Transverse colon (tissue), 3 donors: ENCODE measurements at regions not wholly inside any gene's neighbourhood (a gene's known extent, or its start where the extent isn't known, plus 50 kb on each side); places are given as distances from the start of the nearest gene placed in this dataset.

Experiments
- CTCF ChIP-seq, 5 experiments: fragments of 200-600 bp in 3 of 5; fragments of 450-650 bp in 2 of 5; sonication (generic) in 3 of 5; IDR thresholded peaks; 1 replicate in 2 of 5; 2 replicates in 3 of 5; pipeline ENCODE4 v1.5.1; 2016 to 2017; ENCODE audit warnings: antibody characterized with exemption in 5 of 5, inconsistent platforms in 3 of 5, mild to moderate bottlenecking in 2 of 5, moderate library complexity in 1 of 5
- POLR2A ChIP-seq: fragments of 450-650 bp; IDR thresholded peaks from one replicate; pipeline ENCODE4 v1.6.1; 2016; ENCODE audit warnings: antibody characterized with exemption, mild to moderate bottlenecking, moderate library complexity

- TF ChIP-seq POLR2A (no peak), CTCF (IDR thresholded peaks at IDR 0.05) (no peak)
Measured at GRCh38 chr4:59805176-59805575, 1395.0 kb upstream of the ADGRL3 start.
